GM12878 (cell line): ENCODE measurements at regions not wholly inside any gene's neighbourhood (a gene's known extent, or its start where the extent isn't known, plus 50 kb on each side); places are given as distances from the start of the nearest gene placed in this dataset.

Source experiments
- ATAC-seq: fragments of 200-7000 bp; cut with Tn5 transposase; 3 replicates; pipeline ENCODE4 v1.9.1; 2020; ENCODE audit warnings: mild to moderate bottlenecking, moderate library complexity
- BruUV-seq: library from RNA; stranded (reverse); fragments of 400-500 nt; replicated peaks from 2 replicates; lab custom pipeline; 2021; lab: Mats Ljungman, UMichigan
- CTCF ChIA-PET: fragments of 300-600 bp; sonication (Branson Sonifier 250); formaldehyde crosslinking; extraction: SDS; loops from one replicate; lab custom pipeline; 2021; ENCODE audit warnings: inconsistent platforms; lab: Yijun Ruan, JAX
- POLR2A ChIA-PET: fragments of 350-600 bp; formaldehyde crosslinking; extraction: SDS; loops from one replicate; lab custom pipeline; 2021; ENCODE audit warnings: inconsistent platforms; lab: Charles Lee
- RAD21 ChIA-PET: fragments of 300-600 bp; sonication (Branson Sonifier 250); formaldehyde crosslinking; loops from one replicate; lab custom pipeline; 2023; ENCODE audit warnings: antibody characterized with exemption; ENCODE audit not compliant: unreplicated experiment; lab: Charles Lee
- SMC1A ChIA-PET: fragments of 300-600 bp; sonication (Branson Sonifier 250); formaldehyde crosslinking; loops from one replicate; lab custom pipeline; 2023; ENCODE audit not compliant: unreplicated experiment, uncharacterized antibody; lab: Charles Lee
- DNase-seq: peaks from one replicate; pipeline ENCODE4 v3.0.0-alpha.2; 2011; ENCODE audit warnings: low read depth, low spot score
- FAIRE-seq: peaks from 3 replicates; lab custom pipeline; 2011; peaks lifted over from hg19 to GRCh38; lab: Jason Lieb, UNC
- H2AFZ ChIP-seq: 2 replicates; pipeline ENCODE4 v1.6.0; 2011; ENCODE audit warnings: low read depth, low read length, control low read depth; ENCODE audit not compliant: control insufficient read depth
- H3K27ac ChIP-seq: 2 replicates; pipeline ENCODE4 v1.5.1; 2011; ENCODE audit warnings: control low read depth; ENCODE audit not compliant: control insufficient read depth, insufficient read depth
- H3K27me3 ChIP-seq, 2 experiments: replicated peaks in 1 of 2; 2 replicates each; pipeline versions ENCODE4 v1.6.0 to v1.6.1; 2011; ENCODE audit warnings: low read length in 1 of 2; ENCODE audit not compliant: control insufficient read depth in 2 of 2, insufficient read depth in 2 of 2
- H3K36me3 ChIP-seq, 2 experiments: 2 replicates each; pipeline ENCODE4 v1.5.1; 2011; ENCODE audit warnings: low read length in 1 of 2; ENCODE audit not compliant: control insufficient read depth in 2 of 2, insufficient read depth in 2 of 2
- H3K4me1 ChIP-seq: 2 replicates; pipeline ENCODE4 v1.6.1; 2011; ENCODE audit warnings: mild to moderate bottlenecking, low read length, moderate library complexity, mixed read lengths; ENCODE audit not compliant: control insufficient read depth, insufficient read depth
- H3K4me2 ChIP-seq: 2 replicates; pipeline ENCODE4 v1.6.0; 2011; ENCODE audit warnings: control low read depth; ENCODE audit not compliant: control insufficient read depth, insufficient read depth
- H3K4me3 ChIP-seq: fragments of 200-600 bp; sonication (generic); 2 replicates; pipeline ENCODE4 v1.5.1; 2016
- H3K79me2 ChIP-seq: 2 replicates; pipeline ENCODE4 v1.6.0; 2011; ENCODE audit warnings: low read length; ENCODE audit not compliant: control insufficient read depth, insufficient read depth
- H3K9ac ChIP-seq: 2 replicates; pipeline ENCODE4 v1.8.0; 2011; ENCODE audit warnings: low read length, control low read depth, mixed read lengths; ENCODE audit not compliant: control insufficient read depth, insufficient read depth
- H3K9me3 ChIP-seq: replicated peaks from 3 replicates; pipeline ENCODE4 v1.5.1; 2011; ENCODE audit warnings: mild to moderate bottlenecking, low read length; ENCODE audit not compliant: control insufficient read depth, insufficient read depth
- H4K20me1 ChIP-seq: 2 replicates; pipeline ENCODE4 v1.6.0; 2011; ENCODE audit not compliant: control insufficient read depth, insufficient read depth
- ATF7 ChIP-seq: fragments of 450-650 bp; IDR thresholded peaks from 2 replicates; pipeline ENCODE4 v1.6.1; 2016; ENCODE audit warnings: low read depth, mild to moderate bottlenecking
- CEBPB ChIP-seq, 2 experiments: fragments of 150-350 bp in 1 of 2; IDR thresholded peaks; 2 replicates each; pipeline ENCODE4 v1.6.1; 2012 to 2014; ENCODE audit warnings: low read depth in 2 of 2, low read length in 2 of 2, borderline replicate concordance in 1 of 2, inconsistent platforms in 1 of 2
- CHD1 ChIP-seq: IDR thresholded peaks from 2 replicates; pipeline ENCODE4 v1.6.1; 2012; ENCODE audit warnings: low read depth, low read length, improper control_type of control experiment
- E2F4 ChIP-seq: IDR thresholded peaks from 2 replicates; pipeline ENCODE4 v1.6.1; 2012; ENCODE audit warnings: low read depth, low read length, improper control_type of control experiment
- ESRRA ChIP-seq: IDR thresholded peaks from 2 replicates; pipeline ENCODE4 v1.6.1; 2012; ENCODE audit warnings: mild to moderate bottlenecking, low read length, improper control_type of control experiment
- HDAC2 ChIP-seq: fragments of 200-600 bp; sonication (generic); IDR thresholded peaks from 2 replicates; pipeline ENCODE4 v1.6.1; 2017
- HDGF ChIP-seq: fragments of 450-650 bp; IDR thresholded peaks from 2 replicates; pipeline ENCODE4 v1.6.1; 2016; ENCODE audit warnings: antibody characterized with exemption
- MLLT1 ChIP-seq: fragments of 450-650 bp; IDR thresholded peaks from 2 replicates; pipeline ENCODE4 v1.6.1; 2016; ENCODE audit warnings: mild to moderate bottlenecking
- MTA3 ChIP-seq: IDR thresholded peaks from 2 replicates; pipeline ENCODE4 v1.6.1; 2012; ENCODE audit warnings: low read length, inconsistent platforms, borderline replicate concordance
- SIX5 ChIP-seq: IDR thresholded peaks from 2 replicates; pipeline ENCODE4 v1.6.1; 2011; ENCODE audit warnings: mild to moderate bottlenecking, low read depth, low read length, moderate library complexity; ENCODE audit not compliant: severe bottlenecking
- SMAD1 ChIP-seq: fragments of 450-650 bp; IDR thresholded peaks from 2 replicates; pipeline ENCODE4 v1.6.1; 2018; ENCODE audit warnings: mild to moderate bottlenecking, low read depth; ENCODE audit not compliant: partially characterized antibody
- SP1 ChIP-seq: IDR thresholded peaks from one replicate; pipeline ENCODE4 v1.6.1; 2011; ENCODE audit warnings: low read depth, low read length
- SREBF1 ChIP-seq: IDR thresholded peaks from 2 replicates; pipeline ENCODE4 v1.6.1; 2012; ENCODE audit warnings: mild to moderate bottlenecking, low read length
- SUZ12 ChIP-seq: fragments of 200-600 bp; sonication (generic); IDR thresholded peaks from one replicate; pipeline ENCODE4 v1.6.1; 2018; ENCODE audit warnings: antibody characterized with exemption, mild to moderate bottlenecking; ENCODE audit not compliant: unreplicated experiment
- TCF12 ChIP-seq: IDR thresholded peaks from 2 replicates; pipeline ENCODE4 v1.6.1; 2011; ENCODE audit warnings: low read depth, mild to moderate bottlenecking, low read length
- ZNF592 ChIP-seq: fragments of 450-650 bp; IDR thresholded peaks from 2 replicates; pipeline ENCODE4 v1.6.1; 2017; ENCODE audit warnings: mild to moderate bottlenecking, moderate library complexity
- WGBS: methylation state at CpG from one replicate; pipeline ENCODE4 v1.1.6; 2016; ENCODE audit warnings: low lambda C conversion rate; ENCODE audit not compliant: insufficient replicate concordance, insufficient coverage; ENCODE audit errors: missing lambda C conversion rate; 5-methylcytosine and 5-hydroxymethylcytosine counted together
- in situ Hi-C: fragments of 300-500 bp; cut with MboI; formaldehyde crosslinking; loops from 9 replicates; pipeline ENCODE4 v1.14.3; 2018; ENCODE audit warnings: mixed read lengths
- intact Hi-C: fragments of 100-400 bp; cut with micrococcal nuclease; formaldehyde crosslinking; loops from one replicate; pipeline ENCODE4 v1.14.2; 2022; ENCODE audit not compliant: unreplicated experiment

GRCh38 chr6:125509477-125509876, 207.7 kb upstream of the HDDC2 start:
- no peak for ATAC-seq
- ChIA-PET SMC1A (interaction anchor here (0.8 to 2.1 kb wide), 3 partner anchors 15 to 26 kb away, joined by 3 to 5 read pairs (median 4); no protein-coding TSS in a partner anchor), RAD21 (interaction anchor here (0.8 kb wide), 1 partner anchor 244 kb away, joined by 3 read pairs; no protein-coding TSS in a partner anchor), POLR2A (no interaction called here), CTCF (interaction anchor here (0.7 to 1.5 kb wide), 3 partner anchors 10 to 244 kb away, joined by 3 read pairs; no protein-coding TSS in a partner anchor)
- BruUV-seq = no TSS peak
- no peaks in the 10 kb centered on the region for H3K79me2 ChIP-seq
- H4K20me1 ChIP-seq = no peaks in the 10 kb centered on the region
- no peak overlapping the region for H3K4me2 ChIP-seq
- intact Hi-C loops (no loop called here), in situ Hi-C loops (no loop called here)
- 2% methylated on average over 2 of the region's 2 CpGs for WGBS
- no peaks in the 10 kb centered on the region for H3K27me3 ChIP-seq
- DNase-seq = no peak
- no peak overlapping the region for H3K4me3 ChIP-seq
- no peak overlapping the region for H3K9ac ChIP-seq
- no peaks in the 10 kb centered on the region for H3K4me1 ChIP-seq
- TF ChIP-seq SIX5 (no peak), CEBPB (IDR thresholded peaks at IDR 0.05; ENCODE audit: borderline replicate concordance in 1 of 2, low read depth in 2 of 2, low read length in 2 of 2) (no peak), HDAC2 (no peak), MLLT1 (no peak), TCF12 (no peak), ESRRA (no peak), MTA3 (no peak), SMAD1 (no peak), ATF7 (no peak), ZNF592 (no peak), HDGF (no peak), CHD1 (no peak), SREBF1 (no peak), SUZ12 (no peak), SP1 (no peak), E2F4 (no peak)
- H3K27ac ChIP-seq = no peak overlapping the region
- FAIRE-seq = no peak
- no peaks in the 10 kb centered on the region for H3K36me3 ChIP-seq
- no peak overlapping the region for H2AFZ ChIP-seq
- no peaks in the 10 kb centered on the region for H3K9me3 ChIP-seq
